Glutamatergic neuron (in vitro differentiated cells): ENCODE measurements at regions not wholly inside any gene's neighbourhood (a gene's known extent, or its start where the extent isn't known, plus 50 kb on each side); places are given as distances from the start of the nearest gene placed in this dataset.

Source experiments
- DNase-seq: peaks from one replicate; pipeline ENCODE4 v3.0.0; 2022
- H3K27ac Mint-ChIP-seq: one replicate; pipeline ENCODE4 v1.8.0; 2020; ENCODE audit warnings: mild to moderate bottlenecking, mixed read lengths, inconsistent platforms; ENCODE audit not compliant: unreplicated experiment
- H3K27me3 Mint-ChIP-seq: one replicate; pipeline ENCODE4 v1.8.0; 2020; ENCODE audit warnings: mild to moderate bottlenecking, moderate library complexity, mixed read lengths, inconsistent platforms; ENCODE audit not compliant: unreplicated experiment
- H3K36me3 Mint-ChIP-seq: one replicate; pipeline ENCODE4 v1.8.0; 2020; ENCODE audit warnings: mild to moderate bottlenecking, mixed read lengths, inconsistent platforms; ENCODE audit not compliant: unreplicated experiment
- H3K4me1 Mint-ChIP-seq: one replicate; pipeline ENCODE4 v1.8.0; 2020; ENCODE audit warnings: mild to moderate bottlenecking, low read depth, mixed read lengths, inconsistent platforms; ENCODE audit not compliant: unreplicated experiment
- H3K4me3 Mint-ChIP-seq: one replicate; pipeline ENCODE4 v1.8.0; 2020; ENCODE audit warnings: mild to moderate bottlenecking, mixed read lengths, inconsistent platforms; ENCODE audit not compliant: unreplicated experiment
- H3K9me3 Mint-ChIP-seq: one replicate; pipeline ENCODE4 v1.8.0; 2020; ENCODE audit warnings: mild to moderate bottlenecking, moderate library complexity, mixed read lengths, inconsistent platforms; ENCODE audit not compliant: unreplicated experiment
- TF ChIP-seq, protein P1 (sequence below): fragments of 200-600 bp; sonication (generic); IDR thresholded peaks from one replicate; pipeline ENCODE4 v1.5.0; 2021; ENCODE audit not compliant: partially characterized antibody, unreplicated experiment

GRCh38 chr2:64374686-64375085 is 79.3 kb upstream of the LGALSL start:
- H3K27ac Mint-ChIP-seq: no peak overlapping the region
- TF ChIP-seq, protein P1, sequence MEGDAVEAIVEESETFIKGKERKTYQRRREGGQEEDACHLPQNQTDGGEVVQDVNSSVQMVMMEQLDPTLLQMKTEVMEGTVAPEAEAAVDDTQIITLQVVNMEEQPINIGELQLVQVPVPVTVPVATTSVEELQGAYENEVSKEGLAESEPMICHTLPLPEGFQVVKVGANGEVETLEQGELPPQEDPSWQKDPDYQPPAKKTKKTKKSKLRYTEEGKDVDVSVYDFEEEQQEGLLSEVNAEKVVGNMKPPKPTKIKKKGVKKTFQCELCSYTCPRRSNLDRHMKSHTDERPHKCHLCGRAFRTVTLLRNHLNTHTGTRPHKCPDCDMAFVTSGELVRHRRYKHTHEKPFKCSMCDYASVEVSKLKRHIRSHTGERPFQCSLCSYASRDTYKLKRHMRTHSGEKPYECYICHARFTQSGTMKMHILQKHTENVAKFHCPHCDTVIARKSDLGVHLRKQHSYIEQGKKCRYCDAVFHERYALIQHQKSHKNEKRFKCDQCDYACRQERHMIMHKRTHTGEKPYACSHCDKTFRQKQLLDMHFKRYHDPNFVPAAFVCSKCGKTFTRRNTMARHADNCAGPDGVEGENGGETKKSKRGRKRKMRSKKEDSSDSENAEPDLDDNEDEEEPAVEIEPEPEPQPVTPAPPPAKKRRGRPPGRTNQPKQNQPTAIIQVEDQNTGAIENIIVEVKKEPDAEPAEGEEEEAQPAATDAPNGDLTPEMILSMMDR: no peak

GRCh38 chr2:64376926-64377325 is 77.0 kb upstream of the LGALSL start:
- Mint-ChIP-seq H3K9me3 (no peaks in the 10 kb centered on the region), H3K27ac (no peak overlapping the region)
- no peak for DNase-seq

More at GRCh38 chr2:64374686-64375085, 79.3 kb upstream of the LGALSL start:
- H3K36me3 Mint-ChIP-seq: no peaks in the 10 kb centered on the region
- no peaks in the 10 kb centered on the region for H3K9me3 Mint-ChIP-seq
- H3K4me3 Mint-ChIP-seq: no peak overlapping the region
- DNase-seq: no peak
- no peaks in the 10 kb centered on the region for H3K4me1 Mint-ChIP-seq
- H3K27me3 Mint-ChIP-seq: no peaks in the 10 kb centered on the region

GRCh38 chr2:64379186-64379585 is 74.8 kb upstream of the LGALSL start:
- no peak for DNase-seq
- Mint-ChIP-seq H3K9me3 (peaks cover 1% of the 10 kb centered on the region), H3K27ac (no peak overlapping the region), H3K27me3 (peaks cover 6% of the 10 kb centered on the region), H3K4me1 (no peaks in the 10 kb centered on the region), H3K4me3 (no peak overlapping the region), H3K36me3 (no peaks in the 10 kb centered on the region)
- TF ChIP-seq, protein P1: no peak

More at GRCh38 chr2:64376926-64377325, 77.0 kb upstream of the LGALSL start:
- no peaks in the 10 kb centered on the region for H3K27me3 Mint-ChIP-seq
- no peaks in the 10 kb centered on the region for H3K4me1 Mint-ChIP-seq
- TF ChIP-seq, protein P1: no peak
- H3K4me3 Mint-ChIP-seq: no peak overlapping the region
- no peaks in the 10 kb centered on the region for H3K36me3 Mint-ChIP-seq

DNA sequence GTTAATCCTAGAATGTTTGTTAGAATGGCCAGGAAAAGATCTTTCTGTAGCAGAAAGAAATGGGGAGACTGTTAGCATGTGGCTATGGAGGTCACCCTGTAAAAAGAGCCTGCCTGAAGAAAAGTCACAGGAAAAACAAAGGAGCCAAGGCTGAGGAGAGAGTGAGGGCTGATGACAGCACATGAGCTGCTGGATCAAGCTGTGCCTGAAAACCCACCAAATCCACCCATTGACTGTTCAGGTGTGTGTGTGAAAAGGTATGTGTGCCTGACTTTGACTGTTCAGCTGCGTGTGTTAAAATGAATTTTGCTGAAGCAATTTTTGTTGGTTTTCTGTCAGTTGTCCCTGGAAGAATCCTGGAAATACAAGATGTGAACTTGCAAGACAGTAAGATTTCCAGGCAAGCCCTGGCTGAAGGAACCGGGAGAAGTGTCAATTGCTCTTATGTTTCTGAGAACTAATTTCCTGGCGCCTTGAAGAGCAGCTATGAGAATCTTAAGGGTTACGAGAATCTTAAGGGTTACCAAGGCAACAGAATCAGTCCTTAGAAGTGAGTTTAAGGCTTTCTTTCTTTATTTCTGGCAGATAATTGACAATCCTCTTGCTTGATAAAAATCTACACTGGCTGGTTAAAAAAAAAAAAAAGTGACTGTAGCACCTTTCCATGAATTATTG is 73.0 kb upstream of the LGALSL start:
- no peak for DNase-seq
- Mint-ChIP-seq H3K27ac (no peak overlapping the region), H3K27me3 (peaks cover 6% of the 10 kb centered on the region), H3K36me3 (no peaks in the 10 kb centered on the region), H3K4me1 (no peaks in the 10 kb centered on the region), H3K4me3 (no peak overlapping the region), H3K9me3 (peaks cover 1% of the 10 kb centered on the region)
- TF ChIP-seq, protein P1: no peak

DNA sequence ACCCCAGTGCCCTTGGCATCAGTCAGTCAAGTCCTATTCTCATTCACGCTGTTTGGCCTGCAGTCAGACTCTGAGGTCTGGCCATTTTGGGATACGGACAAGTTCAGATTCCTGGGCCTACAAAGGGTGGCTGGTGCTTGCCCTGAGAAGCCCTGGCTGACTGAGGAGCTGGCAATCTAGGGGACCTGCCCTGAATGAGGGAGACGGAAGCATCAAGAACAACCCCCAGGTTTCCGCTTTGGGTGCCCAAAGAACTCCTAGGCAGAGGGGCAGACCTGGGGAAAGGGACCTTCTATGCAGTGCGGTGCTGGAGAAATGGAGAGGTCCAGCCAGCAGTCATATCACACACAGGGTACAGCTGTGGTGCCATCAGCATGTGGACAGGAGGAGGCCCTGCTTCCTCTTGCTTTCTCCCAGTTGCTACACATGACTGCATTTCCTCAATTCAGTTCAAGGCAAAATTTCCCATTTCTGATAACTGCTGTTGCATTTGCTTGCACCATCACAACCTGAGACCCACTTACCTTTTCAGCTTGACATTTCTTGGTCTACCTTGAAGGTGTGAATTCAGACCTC is 70.9 kb upstream of the LGALSL start:
- peaks cover 1% of the 10 kb centered on the region for H3K9me3 Mint-ChIP-seq
- no peak for DNase-seq

More for the DNA sequence above, 70.9 kb upstream of the LGALSL start:
- no peaks in the 10 kb centered on the region for H3K36me3 Mint-ChIP-seq
- TF ChIP-seq, protein P1: no peak
- peaks cover 6% of the 10 kb centered on the region for H3K27me3 Mint-ChIP-seq
- no peaks in the 10 kb centered on the region for H3K4me1 Mint-ChIP-seq
- no peak overlapping the region for H3K4me3 Mint-ChIP-seq
- no peak overlapping the region for H3K27ac Mint-ChIP-seq
